ENCODE measurements at regions not wholly inside any gene's neighbourhood (a gene's known extent, or its start where the extent isn't known, plus 50 kb on each side); places are given as distances from the start of the nearest gene placed in this dataset.

- TF ChIP-seq, protein P1, sequence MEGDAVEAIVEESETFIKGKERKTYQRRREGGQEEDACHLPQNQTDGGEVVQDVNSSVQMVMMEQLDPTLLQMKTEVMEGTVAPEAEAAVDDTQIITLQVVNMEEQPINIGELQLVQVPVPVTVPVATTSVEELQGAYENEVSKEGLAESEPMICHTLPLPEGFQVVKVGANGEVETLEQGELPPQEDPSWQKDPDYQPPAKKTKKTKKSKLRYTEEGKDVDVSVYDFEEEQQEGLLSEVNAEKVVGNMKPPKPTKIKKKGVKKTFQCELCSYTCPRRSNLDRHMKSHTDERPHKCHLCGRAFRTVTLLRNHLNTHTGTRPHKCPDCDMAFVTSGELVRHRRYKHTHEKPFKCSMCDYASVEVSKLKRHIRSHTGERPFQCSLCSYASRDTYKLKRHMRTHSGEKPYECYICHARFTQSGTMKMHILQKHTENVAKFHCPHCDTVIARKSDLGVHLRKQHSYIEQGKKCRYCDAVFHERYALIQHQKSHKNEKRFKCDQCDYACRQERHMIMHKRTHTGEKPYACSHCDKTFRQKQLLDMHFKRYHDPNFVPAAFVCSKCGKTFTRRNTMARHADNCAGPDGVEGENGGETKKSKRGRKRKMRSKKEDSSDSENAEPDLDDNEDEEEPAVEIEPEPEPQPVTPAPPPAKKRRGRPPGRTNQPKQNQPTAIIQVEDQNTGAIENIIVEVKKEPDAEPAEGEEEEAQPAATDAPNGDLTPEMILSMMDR (IDR thresholded peaks at IDR 0.05; ENCODE audit: control extremely low read depth in 1 of 3, insufficient read depth in 1 of 3, low read depth in 1 of 3, low read length in 3 of 3), result no peak
- TF ChIP-seq MAFK (IDR thresholded peaks at IDR 0.05; ENCODE audit: low read depth, low read length) (no peak), POLR2A (IDR thresholded peaks at IDR 0.05; ENCODE audit: control extremely low read depth in 1 of 2, low read depth in 2 of 2, low read length in 2 of 2) (no peak), TAF1 (IDR thresholded peaks at IDR 0.05; ENCODE audit: low read depth, low read length) (no peak), RAD21 (IDR thresholded peaks at IDR 0.05 in 1 of 2, conservative IDR thresholded peaks at IDR 0.05 in 1 of 2; ENCODE audit: low read depth in 2 of 2, low read length in 2 of 2) (no peak), EP300 (IDR thresholded peaks at IDR 0.05; ENCODE audit: borderline replicate concordance in 1 of 2, low read depth in 2 of 2, low read length in 2 of 2) (no peak), ZNF274 (IDR thresholded peaks at IDR 0.05; ENCODE audit: borderline replicate concordance, extremely low read depth, low read length) (no peak), SRF (IDR thresholded peaks at IDR 0.05; ENCODE audit: low read depth, low read length) (no peak), YY1 (IDR thresholded peaks at IDR 0.05; ENCODE audit: low read depth, low read length) (no peak), POLR2AphosphoS5 (IDR thresholded peaks at IDR 0.05; ENCODE audit: low read depth, low read length) (no peak), TCF12 (IDR thresholded peaks at IDR 0.05; ENCODE audit: low read depth, low read length) (no peak)
These were observed 223.5 kb upstream of the PROK2 start for GRCh38 chr3:72008226-72008996.

All from H1 (cell line).